Astrocyte (in vitro differentiated cells and primary cell): ENCODE measurements at regions not wholly inside any gene's neighbourhood (a gene's known extent, or its start where the extent isn't known, plus 50 kb on each side); places are given as distances from the start of the nearest gene placed in this dataset.
A peak's percentile ranks its signal among the peaks of the same experiment; 100 is the strongest.

Experiments used
- DNase-seq: peaks from one replicate; pipeline ENCODE4 v3.0.0-alpha.2; 2010; ENCODE audit warnings: low read depth
- FAIRE-seq: peaks from 2 replicates; lab custom pipeline; 2011; peaks lifted over from hg19 to GRCh38; lab: Jason Lieb, UNC
- H2AFZ ChIP-seq: 2 replicates; pipeline ENCODE4 v1.6.0; 2012; ENCODE audit warnings: low read depth, low read length, inconsistent platforms
- H3K27ac ChIP-seq: 2 replicates; pipeline ENCODE4 v1.5.1; 2011; ENCODE audit warnings: low read depth, low read length, inconsistent platforms
- H3K27me3 ChIP-seq: 2 replicates; pipeline ENCODE4 v1.6.0; 2011; ENCODE audit warnings: low read length, inconsistent platforms; ENCODE audit not compliant: insufficient read depth
- H3K36me3 ChIP-seq: 2 replicates; pipeline ENCODE4 v1.5.1; 2011; ENCODE audit warnings: low read length, inconsistent platforms; ENCODE audit not compliant: insufficient read depth
- H3K4me1 ChIP-seq: 2 replicates; pipeline ENCODE4 v1.5.1; 2011; ENCODE audit warnings: low read length, inconsistent platforms; ENCODE audit not compliant: insufficient read depth
- H3K4me2 ChIP-seq: 2 replicates; pipeline ENCODE4 v1.6.0; 2012; ENCODE audit warnings: low read length, inconsistent platforms
- H3K4me3 ChIP-seq: 2 replicates; pipeline ENCODE4 v1.5.1; 2011; ENCODE audit warnings: low read depth, mild to moderate bottlenecking, low read length, inconsistent platforms; ENCODE audit not compliant: insufficient read depth
- H3K79me2 ChIP-seq: 2 replicates; pipeline ENCODE4 v1.6.0; 2012; ENCODE audit warnings: mild to moderate bottlenecking, low read length, inconsistent platforms; ENCODE audit not compliant: insufficient read depth
- H3K9ac ChIP-seq: 2 replicates; pipeline ENCODE4 v1.6.0; 2012; ENCODE audit warnings: mild to moderate bottlenecking, low read length, inconsistent platforms
- H3K9me3 ChIP-seq: 2 replicates; pipeline ENCODE4 v1.5.1; 2012; ENCODE audit warnings: low read depth, mild to moderate bottlenecking, low read length, inconsistent platforms; ENCODE audit not compliant: insufficient read depth
- H4K20me1 ChIP-seq: 2 replicates; pipeline ENCODE4 v1.6.0; 2012; ENCODE audit warnings: low read length, inconsistent platforms; ENCODE audit not compliant: insufficient read depth
- H3K27ac Mint-ChIP-seq: one replicate; pipeline ENCODE4 v1.8.0; 2021; ENCODE audit warnings: mild to moderate bottlenecking, mixed read lengths; ENCODE audit not compliant: unreplicated experiment
- H3K27me3 Mint-ChIP-seq: one replicate; pipeline ENCODE4 v1.8.0; 2021; ENCODE audit warnings: low read depth, mixed read lengths; ENCODE audit not compliant: unreplicated experiment
- H3K36me3 Mint-ChIP-seq: one replicate; pipeline ENCODE4 v1.8.0; 2021; ENCODE audit warnings: low read depth, mixed read lengths; ENCODE audit not compliant: unreplicated experiment
- H3K4me1 Mint-ChIP-seq: one replicate; pipeline ENCODE4 v1.8.0; 2021; ENCODE audit warnings: low read depth, mixed read lengths; ENCODE audit not compliant: unreplicated experiment
- H3K4me3 Mint-ChIP-seq: one replicate; pipeline ENCODE4 v1.8.0; 2021; ENCODE audit warnings: mild to moderate bottlenecking, moderate library complexity, mixed read lengths; ENCODE audit not compliant: unreplicated experiment
- H3K9me3 Mint-ChIP-seq: one replicate; pipeline ENCODE4 v1.8.0; 2021; ENCODE audit warnings: mild to moderate bottlenecking, mixed read lengths; ENCODE audit not compliant: unreplicated experiment
- CTCF ChIP-seq: IDR thresholded peaks from 2 replicates; pipeline ENCODE4 v1.5.1; 2011; ENCODE audit warnings: low read depth, mild to moderate bottlenecking, inconsistent platforms, low read length, moderate library complexity; ENCODE audit not compliant: insufficient read depth
- EZH2 ChIP-seq: IDR thresholded peaks from 2 replicates; pipeline ENCODE4 v1.6.1; 2012; ENCODE audit warnings: mild to moderate bottlenecking, low read length, inconsistent platforms; ENCODE audit not compliant: insufficient read depth

DNA sequence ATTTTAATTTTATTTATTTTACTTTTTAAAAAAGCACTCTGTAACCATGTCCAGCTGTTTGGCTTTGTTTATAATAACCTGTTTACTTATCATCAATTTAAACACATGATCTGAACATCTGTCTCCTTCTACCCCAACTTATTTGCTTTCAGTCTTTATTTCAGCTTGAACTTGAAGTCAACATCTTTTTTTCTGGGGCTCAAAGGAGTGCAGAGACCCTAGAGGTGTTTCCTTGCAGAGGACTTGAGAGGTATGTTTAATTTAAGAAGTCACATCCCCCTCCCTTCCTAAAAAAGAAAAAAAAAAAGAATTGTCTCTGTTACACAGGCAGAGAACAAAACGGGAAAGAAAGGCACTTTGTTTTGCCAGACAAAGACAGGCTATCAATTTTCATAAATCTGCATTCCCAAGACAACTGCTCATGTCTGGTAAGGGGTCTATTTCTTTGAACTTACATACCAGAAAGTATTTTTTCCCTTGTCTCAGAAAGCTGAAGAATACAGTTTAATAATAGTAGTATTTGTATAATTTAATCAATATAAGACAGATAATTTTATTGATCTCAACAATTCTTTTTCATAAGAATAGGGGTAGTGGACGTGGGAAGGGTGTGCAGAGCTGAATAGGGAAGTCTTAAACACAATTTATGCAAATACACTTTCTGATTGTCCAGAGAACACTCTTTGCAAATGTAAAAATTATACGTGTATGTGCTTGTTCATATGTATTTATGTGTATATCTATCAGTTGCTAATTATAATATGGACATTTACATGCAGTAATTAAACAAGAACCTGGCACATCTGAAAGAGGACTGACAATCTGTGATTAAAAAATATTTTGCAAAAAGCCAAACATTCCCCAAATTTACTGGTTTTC, 109.7 kb upstream of the PDZRN3 start:
- FAIRE-seq, result no peak

DNA sequence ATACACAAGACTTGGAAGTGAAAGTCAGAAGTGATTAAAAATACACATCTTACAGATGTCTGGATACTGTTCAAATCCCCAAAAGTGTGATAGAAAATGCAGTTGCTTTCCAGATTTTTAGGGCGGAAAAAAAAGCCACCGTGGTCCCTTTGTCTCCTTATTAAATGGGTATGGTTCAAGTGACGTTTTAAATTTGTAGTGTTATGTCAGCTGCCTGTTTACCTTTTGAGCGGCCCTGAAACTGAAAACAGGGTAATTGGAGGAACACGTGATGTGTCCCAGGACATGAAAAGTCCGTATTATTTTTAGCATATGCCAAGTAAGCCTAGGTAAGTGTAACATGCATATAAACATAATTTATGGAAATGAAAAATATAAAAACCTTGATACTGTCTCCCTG, 109.0 kb upstream of the PDZRN3 start:
- H3K9me3 Mint-ChIP-seq, result no peaks in the 10 kb centered on the region
- H3K36me3 Mint-ChIP-seq, result no peaks in the 10 kb centered on the region
- no peak overlapping the region for H3K27ac Mint-ChIP-seq
- Histone ChIP-seq H3K27ac (no peak overlapping the region), H3K36me3 (no peaks in the 10 kb centered on the region), H3K79me2 (no peaks in the 10 kb centered on the region), H3K9ac (no peak overlapping the region), H3K4me1 (no peaks in the 10 kb centered on the region), H3K9me3 (no peaks in the 10 kb centered on the region), H3K4me3 (no peak overlapping the region), H3K4me2 (no peak overlapping the region), H2AFZ (peak overlapping the region; percentile 13), H3K27me3 (no peaks in the 10 kb centered on the region), H4K20me1 (no peaks in the 10 kb centered on the region)
- FAIRE-seq (peak; percentile 5), DNase-seq (no peak)
- no peak overlapping the region for H3K4me3 Mint-ChIP-seq
- no peak for TF ChIP-seq EZH2
- no peak for TF ChIP-seq CTCF
- H3K27me3 Mint-ChIP-seq, result peaks cover 2% of the 10 kb centered on the region
- H3K4me1 Mint-ChIP-seq, result peaks cover 4% of the 10 kb centered on the region

More for the DNA sequence above, 109.7 kb upstream of the PDZRN3 start:
- Histone ChIP-seq H3K4me2 (no peak overlapping the region), H2AFZ (no peak overlapping the region), H3K79me2 (no peaks in the 10 kb centered on the region), H3K9me3 (no peaks in the 10 kb centered on the region), H3K4me1 (no peaks in the 10 kb centered on the region), H3K36me3 (no peaks in the 10 kb centered on the region), H3K27me3 (no peaks in the 10 kb centered on the region), H3K4me3 (no peak overlapping the region), H4K20me1 (no peaks in the 10 kb centered on the region), H3K27ac (no peak overlapping the region), H3K9ac (no peak overlapping the region)
- DNase-seq, result peak; percentile 9
- peaks cover 4% of the 10 kb centered on the region for H3K4me1 Mint-ChIP-seq
- TF ChIP-seq EZH2, result no peak
- TF ChIP-seq CTCF, result no peak
- no peaks in the 10 kb centered on the region for H3K36me3 Mint-ChIP-seq
- no peak overlapping the region for H3K27ac Mint-ChIP-seq
- H3K4me3 Mint-ChIP-seq, result no peak overlapping the region
- no peaks in the 10 kb centered on the region for H3K9me3 Mint-ChIP-seq
- peaks cover 2% of the 10 kb centered on the region for H3K27me3 Mint-ChIP-seq

- H3K9me3 Mint-ChIP-seq, result no peaks in the 10 kb centered on the region
- H3K9me3 ChIP-seq, result no peaks in the 10 kb centered on the region
- H3K4me1 ChIP-seq, result peaks cover 16% of the 10 kb centered on the region
- no peaks in the 10 kb centered on the region for H3K36me3 ChIP-seq
- no peak overlapping the region for H3K4me3 Mint-ChIP-seq
- no peak overlapping the region for H3K27ac ChIP-seq
- TF ChIP-seq CTCF (no peak), EZH2 (no peak)
- peaks cover 23% of the 10 kb centered on the region for H3K4me1 Mint-ChIP-seq
- H3K27me3 Mint-ChIP-seq, result no peaks in the 10 kb centered on the region
- H3K79me2 ChIP-seq, result no peaks in the 10 kb centered on the region
- H2AFZ ChIP-seq, result no peak overlapping the region
- no peaks in the 10 kb centered on the region for H3K36me3 Mint-ChIP-seq
- no peaks in the 10 kb centered on the region for H3K27me3 ChIP-seq
- no peak overlapping the region for H3K4me2 ChIP-seq
- no peak for FAIRE-seq
- no peak overlapping the region for H3K4me3 ChIP-seq
- H3K27ac Mint-ChIP-seq, result no peak overlapping the region
- no peak overlapping the region for H3K9ac ChIP-seq
- H4K20me1 ChIP-seq, result no peaks in the 10 kb centered on the region
- DNase-seq, result no peak
These were observed 105.3 kb upstream of the PDZRN3 start for GRCh38 chr3:73729969-73730440.
